ENCODE measurements at regions not wholly inside any gene's neighbourhood (a gene's known extent, or its start where the extent isn't known, plus 50 kb on each side); places are given as distances from the start of the nearest gene placed in this dataset.

DNA sequence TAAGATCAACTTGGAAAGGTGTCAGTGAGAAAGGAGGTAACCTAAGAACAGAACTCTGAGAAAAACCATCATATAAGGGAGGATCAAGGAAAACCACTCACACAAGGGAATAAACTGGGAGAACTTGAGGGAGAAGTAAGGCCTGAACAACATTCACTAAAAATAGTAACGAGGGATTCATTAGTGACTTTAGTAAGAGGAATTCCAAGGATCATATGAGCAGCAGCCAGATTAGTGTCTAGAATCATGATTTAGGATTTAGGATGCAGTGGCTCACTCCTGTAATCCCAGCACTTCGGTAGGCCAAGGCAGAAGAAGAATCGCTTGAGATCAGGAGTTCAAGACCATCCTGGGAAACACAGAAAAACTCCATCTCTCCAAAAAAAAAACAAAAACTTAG, 376.5 kb upstream of the MARCKS start:
- H3K4me1 ChIP-seq (ENCODE audit: insufficient read depth): 0 out of 2 replicates have a peak, but pooled peaks cover 12% of the 10 kb centered on the region
- ATAC-seq (no peak), DNase-seq (ENCODE audit: low spot score) (no peak)
- no peak overlapping the region for H3K27ac Mint-ChIP-seq
- no peaks in the 10 kb centered on the region for H4K20me1 ChIP-seq (replicated peaks; ENCODE audit: insufficient read depth)
- no peak overlapping the region for H2AFZ ChIP-seq
- no peak overlapping the region for H3K4me2 ChIP-seq
- no peaks in the 10 kb centered on the region for H3K27me3 Mint-ChIP-seq (ENCODE audit: insufficient read depth, low read depth, poor library complexity)
- H3K27ac ChIP-seq (ENCODE audit: low read depth): no peak overlapping the region
- H3K9me3 Mint-ChIP-seq: no peaks in the 10 kb centered on the region
- H3K9me2 ChIP-seq (ENCODE audit: insufficient read depth): 0 out of 2 replicates have a peak, but pooled peaks cover 2% of the 10 kb centered on the region
- H3K36me3 ChIP-seq (ENCODE audit: insufficient read depth): no peaks in the 10 kb centered on the region
- H3K36me3 Mint-ChIP-seq (ENCODE audit: low read depth): no peaks in the 10 kb centered on the region
- no peaks in the 10 kb centered on the region for H3F3A ChIP-seq (replicated peaks; ENCODE audit: low read depth)
- H3K4me1 Mint-ChIP-seq: peaks cover 10% of the 10 kb centered on the region
- TF ChIP-seq ZNF331 (CRISPR knock-in tag; IDR thresholded peaks at IDR 0.05; ENCODE audit: low read depth): no peak
- TF ChIP-seq, protein P1, sequence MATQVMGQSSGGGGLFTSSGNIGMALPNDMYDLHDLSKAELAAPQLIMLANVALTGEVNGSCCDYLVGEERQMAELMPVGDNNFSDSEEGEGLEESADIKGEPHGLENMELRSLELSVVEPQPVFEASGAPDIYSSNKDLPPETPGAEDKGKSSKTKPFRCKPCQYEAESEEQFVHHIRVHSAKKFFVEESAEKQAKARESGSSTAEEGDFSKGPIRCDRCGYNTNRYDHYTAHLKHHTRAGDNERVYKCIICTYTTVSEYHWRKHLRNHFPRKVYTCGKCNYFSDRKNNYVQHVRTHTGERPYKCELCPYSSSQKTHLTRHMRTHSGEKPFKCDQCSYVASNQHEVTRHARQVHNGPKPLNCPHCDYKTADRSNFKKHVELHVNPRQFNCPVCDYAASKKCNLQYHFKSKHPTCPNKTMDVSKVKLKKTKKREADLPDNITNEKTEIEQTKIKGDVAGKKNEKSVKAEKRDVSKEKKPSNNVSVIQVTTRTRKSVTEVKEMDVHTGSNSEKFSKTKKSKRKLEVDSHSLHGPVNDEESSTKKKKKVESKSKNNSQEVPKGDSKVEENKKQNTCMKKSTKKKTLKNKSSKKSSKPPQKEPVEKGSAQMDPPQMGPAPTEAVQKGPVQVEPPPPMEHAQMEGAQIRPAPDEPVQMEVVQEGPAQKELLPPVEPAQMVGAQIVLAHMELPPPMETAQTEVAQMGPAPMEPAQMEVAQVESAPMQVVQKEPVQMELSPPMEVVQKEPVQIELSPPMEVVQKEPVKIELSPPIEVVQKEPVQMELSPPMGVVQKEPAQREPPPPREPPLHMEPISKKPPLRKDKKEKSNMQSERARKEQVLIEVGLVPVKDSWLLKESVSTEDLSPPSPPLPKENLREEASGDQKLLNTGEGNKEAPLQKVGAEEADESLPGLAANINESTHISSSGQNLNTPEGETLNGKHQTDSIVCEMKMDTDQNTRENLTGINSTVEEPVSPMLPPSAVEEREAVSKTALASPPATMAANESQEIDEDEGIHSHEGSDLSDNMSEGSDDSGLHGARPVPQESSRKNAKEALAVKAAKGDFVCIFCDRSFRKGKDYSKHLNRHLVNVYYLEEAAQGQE (IDR thresholded peaks at IDR 0.05; ENCODE audit: unreplicated experiment): no peak
- TF ChIP-seq STAT1 (IDR thresholded peaks at IDR 0.05; ENCODE audit: unreplicated experiment): no peak
- TF ChIP-seq, protein P2, sequence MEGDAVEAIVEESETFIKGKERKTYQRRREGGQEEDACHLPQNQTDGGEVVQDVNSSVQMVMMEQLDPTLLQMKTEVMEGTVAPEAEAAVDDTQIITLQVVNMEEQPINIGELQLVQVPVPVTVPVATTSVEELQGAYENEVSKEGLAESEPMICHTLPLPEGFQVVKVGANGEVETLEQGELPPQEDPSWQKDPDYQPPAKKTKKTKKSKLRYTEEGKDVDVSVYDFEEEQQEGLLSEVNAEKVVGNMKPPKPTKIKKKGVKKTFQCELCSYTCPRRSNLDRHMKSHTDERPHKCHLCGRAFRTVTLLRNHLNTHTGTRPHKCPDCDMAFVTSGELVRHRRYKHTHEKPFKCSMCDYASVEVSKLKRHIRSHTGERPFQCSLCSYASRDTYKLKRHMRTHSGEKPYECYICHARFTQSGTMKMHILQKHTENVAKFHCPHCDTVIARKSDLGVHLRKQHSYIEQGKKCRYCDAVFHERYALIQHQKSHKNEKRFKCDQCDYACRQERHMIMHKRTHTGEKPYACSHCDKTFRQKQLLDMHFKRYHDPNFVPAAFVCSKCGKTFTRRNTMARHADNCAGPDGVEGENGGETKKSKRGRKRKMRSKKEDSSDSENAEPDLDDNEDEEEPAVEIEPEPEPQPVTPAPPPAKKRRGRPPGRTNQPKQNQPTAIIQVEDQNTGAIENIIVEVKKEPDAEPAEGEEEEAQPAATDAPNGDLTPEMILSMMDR (conservative IDR thresholded peaks at IDR 0.05; ENCODE audit: low read depth in 2 of 2): no peak
- no peak for TF ChIP-seq POLR2AphosphoS5 (IDR thresholded peaks at IDR 0.05; ENCODE audit: low read depth)
- TF ChIP-seq EZH2 (IDR thresholded peaks at IDR 0.05; ENCODE audit: low read depth, unreplicated experiment): no peak
- TF ChIP-seq, protein P3, sequence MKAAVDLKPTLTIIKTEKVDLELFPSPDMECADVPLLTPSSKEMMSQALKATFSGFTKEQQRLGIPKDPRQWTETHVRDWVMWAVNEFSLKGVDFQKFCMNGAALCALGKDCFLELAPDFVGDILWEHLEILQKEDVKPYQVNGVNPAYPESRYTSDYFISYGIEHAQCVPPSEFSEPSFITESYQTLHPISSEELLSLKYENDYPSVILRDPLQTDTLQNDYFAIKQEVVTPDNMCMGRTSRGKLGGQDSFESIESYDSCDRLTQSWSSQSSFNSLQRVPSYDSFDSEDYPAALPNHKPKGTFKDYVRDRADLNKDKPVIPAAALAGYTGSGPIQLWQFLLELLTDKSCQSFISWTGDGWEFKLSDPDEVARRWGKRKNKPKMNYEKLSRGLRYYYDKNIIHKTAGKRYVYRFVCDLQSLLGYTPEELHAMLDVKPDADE (IDR thresholded peaks at IDR 0.05): no peak
- no peak for TF ChIP-seq JUNB (IDR thresholded peaks at IDR 0.05; ENCODE audit: unreplicated experiment)
- no peak for TF ChIP-seq NANOG (IDR thresholded peaks at IDR 0.05; ENCODE audit: borderline replicate concordance)
- TF ChIP-seq, protein P4, sequence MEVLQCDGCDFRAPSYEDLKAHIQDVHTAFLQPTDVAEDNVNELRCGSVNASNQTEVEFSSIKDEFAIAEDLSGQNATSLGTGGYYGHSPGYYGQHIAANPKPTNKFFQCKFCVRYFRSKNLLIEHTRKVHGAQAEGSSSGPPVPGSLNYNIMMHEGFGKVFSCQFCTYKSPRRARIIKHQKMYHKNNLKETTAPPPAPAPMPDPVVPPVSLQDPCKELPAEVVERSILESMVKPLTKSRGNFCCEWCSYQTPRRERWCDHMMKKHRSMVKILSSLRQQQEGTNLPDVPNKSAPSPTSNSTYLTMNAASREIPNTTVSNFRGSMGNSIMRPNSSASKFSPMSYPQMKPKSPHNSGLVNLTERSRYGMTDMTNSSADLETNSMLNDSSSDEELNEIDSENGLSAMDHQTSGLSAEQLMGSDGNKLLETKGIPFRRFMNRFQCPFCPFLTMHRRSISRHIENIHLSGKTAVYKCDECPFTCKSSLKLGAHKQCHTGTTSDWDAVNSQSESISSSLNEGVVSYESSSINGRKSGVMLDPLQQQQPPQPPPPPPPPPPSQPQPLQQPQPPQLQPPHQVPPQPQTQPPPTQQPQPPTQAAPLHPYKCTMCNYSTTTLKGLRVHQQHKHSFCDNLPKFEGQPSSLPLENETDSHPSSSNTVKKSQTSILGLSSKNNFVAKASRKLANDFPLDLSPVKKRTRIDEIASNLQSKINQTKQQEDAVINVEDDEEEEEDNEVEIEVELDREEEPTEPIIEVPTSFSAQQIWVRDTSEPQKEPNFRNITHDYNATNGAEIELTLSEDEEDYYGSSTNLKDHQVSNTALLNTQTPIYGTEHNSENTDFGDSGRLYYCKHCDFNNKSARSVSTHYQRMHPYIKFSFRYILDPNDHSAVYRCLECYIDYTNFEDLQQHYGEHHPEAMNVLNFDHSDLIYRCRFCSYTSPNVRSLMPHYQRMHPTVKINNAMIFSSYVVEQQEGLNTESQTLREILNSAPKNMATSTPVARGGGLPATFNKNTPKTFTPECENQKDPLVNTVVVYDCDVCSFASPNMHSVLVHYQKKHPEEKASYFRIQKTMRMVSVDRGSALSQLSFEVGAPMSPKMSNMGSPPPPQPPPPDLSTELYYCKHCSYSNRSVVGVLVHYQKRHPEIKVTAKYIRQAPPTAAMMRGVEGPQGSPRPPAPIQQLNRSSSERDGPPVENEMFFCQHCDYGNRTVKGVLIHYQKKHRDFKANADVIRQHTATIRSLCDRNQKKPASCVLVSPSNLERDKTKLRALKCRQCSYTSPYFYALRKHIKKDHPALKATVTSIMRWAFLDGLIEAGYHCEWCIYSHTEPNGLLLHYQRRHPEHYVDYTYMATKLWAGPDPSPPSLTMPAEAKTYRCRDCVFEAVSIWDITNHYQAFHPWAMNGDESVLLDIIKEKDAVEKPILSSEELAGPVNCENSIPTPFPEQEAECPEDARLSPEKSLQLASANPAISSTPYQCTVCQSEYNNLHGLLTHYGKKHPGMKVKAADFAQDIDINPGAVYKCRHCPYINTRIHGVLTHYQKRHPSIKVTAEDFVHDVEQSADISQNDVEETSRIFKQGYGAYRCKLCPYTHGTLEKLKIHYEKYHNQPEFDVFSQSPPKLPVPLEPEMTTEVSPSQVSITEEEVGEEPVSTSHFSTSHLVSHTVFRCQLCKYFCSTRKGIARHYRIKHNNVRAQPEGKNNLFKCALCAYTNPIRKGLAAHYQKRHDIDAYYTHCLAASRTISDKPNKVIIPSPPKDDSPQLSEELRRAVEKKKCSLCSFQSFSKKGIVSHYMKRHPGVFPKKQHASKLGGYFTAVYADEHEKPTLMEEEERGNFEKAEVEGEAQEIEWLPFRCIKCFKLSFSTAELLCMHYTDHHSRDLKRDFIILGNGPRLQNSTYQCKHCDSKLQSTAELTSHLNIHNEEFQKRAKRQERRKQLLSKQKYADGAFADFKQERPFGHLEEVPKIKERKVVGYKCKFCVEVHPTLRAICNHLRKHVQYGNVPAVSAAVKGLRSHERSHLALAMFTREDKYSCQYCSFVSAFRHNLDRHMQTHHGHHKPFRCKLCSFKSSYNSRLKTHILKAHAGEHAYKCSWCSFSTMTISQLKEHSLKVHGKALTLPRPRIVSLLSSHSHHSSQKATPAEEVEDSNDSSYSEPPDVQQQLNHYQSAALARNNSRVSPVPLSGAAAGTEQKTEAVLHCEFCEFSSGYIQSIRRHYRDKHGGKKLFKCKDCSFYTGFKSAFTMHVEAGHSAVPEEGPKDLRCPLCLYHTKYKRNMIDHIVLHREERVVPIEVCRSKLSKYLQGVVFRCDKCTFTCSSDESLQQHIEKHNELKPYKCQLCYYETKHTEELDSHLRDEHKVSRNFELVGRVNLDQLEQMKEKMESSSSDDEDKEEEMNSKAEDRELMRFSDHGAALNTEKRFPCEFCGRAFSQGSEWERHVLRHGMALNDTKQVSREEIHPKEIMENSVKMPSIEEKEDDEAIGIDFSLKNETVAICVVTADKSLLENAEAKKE (CRISPR knock-in tag; IDR thresholded peaks at IDR 0.05): no peak
- TF ChIP-seq CREB1 (CRISPR knock-in tag; IDR thresholded peaks at IDR 0.05; ENCODE audit: low read depth): no peak
- no peak for TF ChIP-seq EZH2phosphoT487 (IDR thresholded peaks at IDR 0.05; ENCODE audit: unreplicated experiment)
- no peak for TF ChIP-seq ZNF114 (CRISPR knock-in tag; IDR thresholded peaks at IDR 0.05)
- no peaks in the 10 kb centered on the region for H3K27me3 ChIP-seq (ENCODE audit: insufficient read depth)
- H3K4me3 Mint-ChIP-seq: no peak overlapping the region
- H3K4me3 ChIP-seq: no peak overlapping the region
- no peaks in the 10 kb centered on the region for H3K79me2 ChIP-seq (replicated peaks; ENCODE audit: insufficient read depth)
